Neural cell (in vitro differentiated cells): ENCODE measurements at regions not wholly inside any gene's neighbourhood (a gene's known extent, or its start where the extent isn't known, plus 50 kb on each side); places are given as distances from the start of the nearest gene placed in this dataset.

Experiments used
- small RNA-seq, 3 experiments: library from RNA; depleted of rRNA; stranded (forward); fragments of <200 nt; gene quantifications; one replicate each; pipeline ENCODE3, GENCODE V24; 2012

Small RNAs in the stretch of these regions (small RNA-seq; reads per million reads assigned to genes)
- 0 to 0.08 (median 0) reads per million in 3 experiments for gene RNU6-774P
